ENCODE measurements at regions not wholly inside any gene's neighbourhood (a gene's known extent, or its start where the extent isn't known, plus 50 kb on each side); places are given as distances from the start of the nearest gene placed in this dataset.

GRCh38 chr4:37741564-37741963, 55.4 kb upstream of the RELL1 start:
- Mint-ChIP-seq H3K27me3 (no peaks in the 10 kb centered on the region), H3K36me3 (ENCODE audit: insufficient read depth) (no peaks in the 10 kb centered on the region), H3K4me1 (ENCODE audit: low read depth) (no peaks in the 10 kb centered on the region), H3K27ac (no peak overlapping the region), H3K4me3 (ENCODE audit: low read depth) (no peak overlapping the region), H3K9me3 (ENCODE audit: low read depth) (no peaks in the 10 kb centered on the region)
- DNase-seq (ENCODE audit: low spot score, unreplicated experiment): no peak
- TF ChIP-seq CTCF (IDR thresholded peaks at IDR 0.05; ENCODE audit: unreplicated experiment): no peak

- Mint-ChIP-seq H3K27ac (no peak overlapping the region), H3K4me1 (ENCODE audit: low read depth) (no peaks in the 10 kb centered on the region), H3K27me3 (no peaks in the 10 kb centered on the region), H3K4me3 (ENCODE audit: low read depth) (no peak overlapping the region), H3K36me3 (ENCODE audit: insufficient read depth) (no peaks in the 10 kb centered on the region), H3K9me3 (ENCODE audit: low read depth) (no peaks in the 10 kb centered on the region)
- no peak for TF ChIP-seq CTCF (IDR thresholded peaks at IDR 0.05; ENCODE audit: unreplicated experiment)
- no peak for DNase-seq (ENCODE audit: low spot score, unreplicated experiment)
Measured at GRCh38 chr4:37740546-37740945, 54.4 kb upstream of the RELL1 start.

GRCh38 chr4:37737466-37737865, 51.3 kb upstream of the RELL1 start:
- Mint-ChIP-seq H3K36me3 (ENCODE audit: insufficient read depth) (no peaks in the 10 kb centered on the region), H3K4me3 (ENCODE audit: low read depth) (no peak overlapping the region), H3K9me3 (ENCODE audit: low read depth) (no peaks in the 10 kb centered on the region), H3K4me1 (ENCODE audit: low read depth) (peaks cover 9% of the 10 kb centered on the region), H3K27ac (no peak overlapping the region), H3K27me3 (no peaks in the 10 kb centered on the region)
- no peak for TF ChIP-seq CTCF (IDR thresholded peaks at IDR 0.05; ENCODE audit: unreplicated experiment)
- no peak for DNase-seq (ENCODE audit: low spot score, unreplicated experiment)

All from progenitor cell of endocrine pancreas (in vitro differentiated cells).